Vagina (tissue), 2 donors: ENCODE measurements at regions not wholly inside any gene's neighbourhood (a gene's known extent, or its start where the extent isn't known, plus 50 kb on each side); places are given as distances from the start of the nearest gene placed in this dataset.

Source experiments
- POLR2AphosphoS5 ChIP-seq, 2 donors: sonication (generic); formaldehyde crosslinking; IDR thresholded peaks; one replicate each; pipeline ENCODE4 v1.9.0; 2017; ENCODE audit warnings: antibody characterized with exemption in 2 of 2, mild to moderate bottlenecking in 2 of 2, low read depth in 1 of 2; ENCODE audit not compliant: insufficient read depth in 1 of 2
- TF ChIP-seq, protein P1 (sequence below), 3 experiments: fragments of 450-650 bp in 2 of 3; fragments of 200-600 bp in 1 of 3; sonication (generic) in 1 of 3; IDR thresholded peaks; one replicate each; pipeline ENCODE4 v1.5.1; 2017 to 2019; ENCODE audit warnings: antibody characterized with exemption in 3 of 3, mild to moderate bottlenecking in 2 of 3, moderate library complexity in 2 of 3

DNA sequence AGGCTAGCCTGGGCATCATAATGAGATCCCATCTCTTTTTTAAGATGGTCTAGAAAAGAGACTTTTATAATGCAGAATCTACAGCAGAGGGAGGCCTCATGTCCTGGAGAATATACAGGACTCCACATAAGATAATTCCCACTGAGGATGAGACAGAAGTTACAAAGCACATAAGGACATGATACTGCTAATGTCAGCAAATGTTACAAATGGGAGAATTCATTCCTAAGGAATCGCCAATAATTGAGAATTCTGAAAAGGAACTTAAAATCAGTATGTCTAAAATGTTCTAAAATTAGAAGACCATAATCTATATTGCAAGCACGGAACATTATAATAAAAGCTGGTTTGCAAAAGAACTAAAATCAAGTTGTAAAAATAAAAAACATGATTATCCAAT is 131.6 kb upstream of the PKDCC start:
- TF ChIP-seq, protein P1, sequence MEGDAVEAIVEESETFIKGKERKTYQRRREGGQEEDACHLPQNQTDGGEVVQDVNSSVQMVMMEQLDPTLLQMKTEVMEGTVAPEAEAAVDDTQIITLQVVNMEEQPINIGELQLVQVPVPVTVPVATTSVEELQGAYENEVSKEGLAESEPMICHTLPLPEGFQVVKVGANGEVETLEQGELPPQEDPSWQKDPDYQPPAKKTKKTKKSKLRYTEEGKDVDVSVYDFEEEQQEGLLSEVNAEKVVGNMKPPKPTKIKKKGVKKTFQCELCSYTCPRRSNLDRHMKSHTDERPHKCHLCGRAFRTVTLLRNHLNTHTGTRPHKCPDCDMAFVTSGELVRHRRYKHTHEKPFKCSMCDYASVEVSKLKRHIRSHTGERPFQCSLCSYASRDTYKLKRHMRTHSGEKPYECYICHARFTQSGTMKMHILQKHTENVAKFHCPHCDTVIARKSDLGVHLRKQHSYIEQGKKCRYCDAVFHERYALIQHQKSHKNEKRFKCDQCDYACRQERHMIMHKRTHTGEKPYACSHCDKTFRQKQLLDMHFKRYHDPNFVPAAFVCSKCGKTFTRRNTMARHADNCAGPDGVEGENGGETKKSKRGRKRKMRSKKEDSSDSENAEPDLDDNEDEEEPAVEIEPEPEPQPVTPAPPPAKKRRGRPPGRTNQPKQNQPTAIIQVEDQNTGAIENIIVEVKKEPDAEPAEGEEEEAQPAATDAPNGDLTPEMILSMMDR (IDR thresholded peaks at IDR 0.05) = no peak
- no peak for TF ChIP-seq POLR2AphosphoS5 (IDR thresholded peaks at IDR 0.05; ENCODE audit: insufficient read depth in 1 of 2, low read depth in 1 of 2)
